Fibroblast of peridontal ligament (primary cell): ENCODE measurements at regions not wholly inside any gene's neighbourhood (a gene's known extent, or its start where the extent isn't known, plus 50 kb on each side); places are given as distances from the start of the nearest gene placed in this dataset.
"Not testable (repeated sequence)": the region's sequence is repeated elsewhere in the genome, so short reads cannot be mapped to it uniquely, and the experiment has no call there.

Experiments used
- DNase-seq: peaks from one replicate; pipeline ENCODE4 v3.0.0-alpha.2; 2010; ENCODE audit errors: extremely low read depth

GRCh38 chr10:87603196-87603595 is 56.5 kb upstream of the PAPSS2 start:
- DNase-seq = no peak

- peak; percentile 67 for DNase-seq
Observed at GRCh38 chr10:87603769-87604168, 55.9 kb upstream of the PAPSS2 start.

GRCh38 chr10:87605628-87606251 is 53.9 kb upstream of the PAPSS2 start:
- DNase-seq = peak; percentile 67

- DNase-seq = no peak
Observed at GRCh38 chr10:87608756-87609155, 50.9 kb upstream of the PAPSS2 start.

- not testable (repeated sequence) for DNase-seq
Observed at GRCh38 chr10:87609563-87609962, 50.1 kb upstream of the PAPSS2 start.
